ENCODE measurements at regions not wholly inside any gene's neighbourhood (a gene's known extent, or its start where the extent isn't known, plus 50 kb on each side); places are given as distances from the start of the nearest gene placed in this dataset.
"Not testable (repeated sequence)": the region's sequence is repeated elsewhere in the genome, so short reads cannot be mapped to it uniquely, and the experiment has no call there.

DNA sequence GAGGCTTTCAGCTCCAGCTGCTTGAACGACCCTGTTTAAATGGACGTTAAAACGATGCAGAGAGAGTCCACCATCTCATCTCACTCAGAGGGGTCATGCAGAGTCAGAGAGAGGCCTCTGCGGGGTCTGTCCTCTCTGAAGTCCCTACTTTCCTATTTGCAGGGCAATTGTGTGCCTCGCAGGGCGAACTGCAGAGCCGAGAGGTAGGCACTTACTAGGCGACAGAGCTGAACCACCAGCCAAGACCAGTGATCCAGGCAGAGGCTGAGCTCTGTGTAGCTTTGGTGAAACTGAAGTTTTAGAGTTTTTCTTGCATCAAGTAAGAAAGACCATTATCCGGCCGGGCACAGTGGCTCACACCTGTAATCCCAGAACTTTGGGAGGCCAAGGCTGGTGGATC, 64.1 kb upstream of the CUX1 start:
- no peaks in the 10 kb centered on the region for H3K9me3 ChIP-seq
- H3K27ac ChIP-seq, result no peak overlapping the region
- TF ChIP-seq POLR2A (IDR thresholded peaks at IDR 0.05), result no peak
- TF ChIP-seq, protein P1, sequence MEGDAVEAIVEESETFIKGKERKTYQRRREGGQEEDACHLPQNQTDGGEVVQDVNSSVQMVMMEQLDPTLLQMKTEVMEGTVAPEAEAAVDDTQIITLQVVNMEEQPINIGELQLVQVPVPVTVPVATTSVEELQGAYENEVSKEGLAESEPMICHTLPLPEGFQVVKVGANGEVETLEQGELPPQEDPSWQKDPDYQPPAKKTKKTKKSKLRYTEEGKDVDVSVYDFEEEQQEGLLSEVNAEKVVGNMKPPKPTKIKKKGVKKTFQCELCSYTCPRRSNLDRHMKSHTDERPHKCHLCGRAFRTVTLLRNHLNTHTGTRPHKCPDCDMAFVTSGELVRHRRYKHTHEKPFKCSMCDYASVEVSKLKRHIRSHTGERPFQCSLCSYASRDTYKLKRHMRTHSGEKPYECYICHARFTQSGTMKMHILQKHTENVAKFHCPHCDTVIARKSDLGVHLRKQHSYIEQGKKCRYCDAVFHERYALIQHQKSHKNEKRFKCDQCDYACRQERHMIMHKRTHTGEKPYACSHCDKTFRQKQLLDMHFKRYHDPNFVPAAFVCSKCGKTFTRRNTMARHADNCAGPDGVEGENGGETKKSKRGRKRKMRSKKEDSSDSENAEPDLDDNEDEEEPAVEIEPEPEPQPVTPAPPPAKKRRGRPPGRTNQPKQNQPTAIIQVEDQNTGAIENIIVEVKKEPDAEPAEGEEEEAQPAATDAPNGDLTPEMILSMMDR (IDR thresholded peaks at IDR 0.05), result no peak
- no peak for ATAC-seq
- 50 to 78% methylated on average over 6 to 10 of the region's 10 CpGs for WGBS, 2 donors
- H3K4me3 ChIP-seq, result no peak overlapping the region
- H3K4me1 ChIP-seq, result no peaks in the 10 kb centered on the region
- H3K27me3 ChIP-seq, result no peaks in the 10 kb centered on the region
- intact Hi-C loops (cut with DNase I), result no loop called here
- H3K36me3 ChIP-seq (replicated peaks in 1 of 2; ENCODE audit: insufficient read depth in 1 of 2, low read depth in 2 of 2), result no peaks in the 10 kb centered on the region
- DNase-seq, result no peak

DNA sequence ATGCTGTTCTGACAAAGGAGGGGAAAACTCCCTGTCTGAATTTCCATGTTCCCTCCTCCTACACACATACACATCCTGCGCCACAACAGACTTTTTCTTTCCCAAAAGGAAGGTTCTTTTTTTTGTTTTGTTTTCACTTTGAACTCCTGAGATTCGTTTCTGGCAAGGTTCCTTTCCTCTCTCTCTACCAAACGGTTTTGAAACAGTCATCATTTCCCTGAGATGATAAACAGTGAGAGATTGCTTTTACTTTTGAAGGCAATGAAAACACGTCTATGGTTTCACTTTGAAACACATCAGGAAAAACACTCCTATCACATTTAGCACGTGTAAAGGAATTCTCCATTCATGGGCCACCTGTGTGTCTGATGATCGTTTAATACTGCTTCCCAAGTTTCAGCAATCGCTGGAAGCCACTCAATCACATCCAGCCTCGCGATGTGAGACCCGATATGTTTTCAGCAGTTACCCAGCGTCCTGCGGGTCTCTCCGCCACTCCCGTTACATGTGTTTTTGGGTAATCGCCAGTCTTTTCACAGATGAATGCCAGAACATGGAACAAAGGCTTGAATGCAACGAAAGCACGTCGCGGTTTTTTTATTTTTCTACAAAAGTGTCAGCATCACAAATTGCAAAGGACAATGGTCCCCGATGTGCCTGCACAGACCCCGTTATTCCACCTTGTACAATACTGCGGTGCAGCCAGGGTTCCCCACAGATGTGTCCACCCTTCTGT, 62.8 kb upstream of the CUX1 start:
- no peak for ATAC-seq
- WGBS, 2 donors, result 17 to 22% methylated on average over 22 of the region's 22 CpGs
- no peaks in the 10 kb centered on the region for H3K4me1 ChIP-seq
- H3K36me3 ChIP-seq (replicated peaks in 1 of 2; ENCODE audit: insufficient read depth in 1 of 2, low read depth in 2 of 2), result no peaks in the 10 kb centered on the region
- no peak overlapping the region for H3K27ac ChIP-seq
- intact Hi-C loops (cut with DNase I), result no loop called here
- peak in 2 of 4 donors; percentile 14 to 22 for DNase-seq
- peak overlapping the region in 1 of 2 donors; percentile 18 for H3K4me3 ChIP-seq
- no peak for TF ChIP-seq POLR2A (IDR thresholded peaks at IDR 0.05)
- TF ChIP-seq, protein P1 (IDR thresholded peaks at IDR 0.05), result no peak
- no peaks in the 10 kb centered on the region for H3K27me3 ChIP-seq
- no peaks in the 10 kb centered on the region for H3K9me3 ChIP-seq

DNA sequence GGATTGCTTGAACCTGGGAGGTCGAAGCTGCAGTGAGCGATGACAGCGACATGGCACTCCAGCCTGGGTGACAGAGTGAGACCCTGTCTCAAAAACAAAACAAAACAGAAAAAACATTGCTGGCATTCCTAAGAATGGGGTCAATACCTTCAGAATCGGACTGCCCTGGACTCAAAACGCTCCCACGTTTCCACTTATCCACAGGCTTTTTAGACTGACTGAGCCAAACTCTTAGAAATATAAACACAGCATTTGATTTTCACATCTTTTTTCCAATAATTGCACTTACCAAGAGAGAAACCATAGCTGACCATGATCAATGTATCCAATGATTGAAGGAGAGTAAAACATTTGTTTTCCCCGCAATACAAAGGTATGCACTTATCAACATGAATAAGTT, 59.5 kb upstream of the CUX1 start:
- 83 to 87% methylated on average over 7 of the region's 7 CpGs for WGBS, 2 donors
- no peak overlapping the region for H3K4me3 ChIP-seq
- ATAC-seq (no peak), DNase-seq (no peak)
- no peak overlapping the region for H3K27ac ChIP-seq
- no peak for TF ChIP-seq POLR2A (IDR thresholded peaks at IDR 0.05)
- TF ChIP-seq, protein P1 (IDR thresholded peaks at IDR 0.05), result no peak
- no peaks in the 10 kb centered on the region for H3K27me3 ChIP-seq
- intact Hi-C loops (cut with DNase I), result no loop called here
- no peaks in the 10 kb centered on the region for H3K4me1 ChIP-seq
- no peaks in the 10 kb centered on the region for H3K36me3 ChIP-seq (replicated peaks in 1 of 2; ENCODE audit: insufficient read depth in 1 of 2, low read depth in 2 of 2)
- H3K9me3 ChIP-seq, result no peaks in the 10 kb centered on the region

DNA sequence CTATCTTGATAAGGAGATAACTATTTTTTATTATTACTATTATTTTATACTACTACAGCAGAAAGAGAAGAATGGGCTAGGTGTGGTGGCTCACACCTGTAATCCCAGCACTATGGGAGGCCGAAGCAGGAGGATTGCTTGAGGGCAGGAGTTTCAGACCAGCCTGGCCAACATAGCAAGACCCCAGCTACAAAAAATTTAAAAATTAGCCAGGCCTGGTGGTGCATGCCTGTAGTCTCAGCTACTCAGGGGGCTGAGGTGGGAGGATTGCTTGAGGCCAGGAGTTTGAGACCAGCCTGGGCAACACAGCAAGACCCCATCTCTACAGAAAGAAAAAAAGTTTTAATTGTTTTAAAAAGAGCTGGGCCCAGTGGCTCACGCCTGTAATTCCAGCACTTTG, 58.9 kb upstream of the CUX1 start:
- H3K4me1 ChIP-seq; DNase-seq; H3K9me3 ChIP-seq; H3K27me3 ChIP-seq; H3K4me3 ChIP-seq; H3K27ac ChIP-seq; ATAC-seq; intact Hi-C loops (cut with DNase I); H3K36me3 ChIP-seq (replicated peaks in 1 of 2; ENCODE audit: insufficient read depth in 1 of 2, low read depth in 2 of 2): not testable (repeated sequence)
- 77 to 91% methylated on average over 2 of the region's 2 CpGs for WGBS, 2 donors

DNA sequence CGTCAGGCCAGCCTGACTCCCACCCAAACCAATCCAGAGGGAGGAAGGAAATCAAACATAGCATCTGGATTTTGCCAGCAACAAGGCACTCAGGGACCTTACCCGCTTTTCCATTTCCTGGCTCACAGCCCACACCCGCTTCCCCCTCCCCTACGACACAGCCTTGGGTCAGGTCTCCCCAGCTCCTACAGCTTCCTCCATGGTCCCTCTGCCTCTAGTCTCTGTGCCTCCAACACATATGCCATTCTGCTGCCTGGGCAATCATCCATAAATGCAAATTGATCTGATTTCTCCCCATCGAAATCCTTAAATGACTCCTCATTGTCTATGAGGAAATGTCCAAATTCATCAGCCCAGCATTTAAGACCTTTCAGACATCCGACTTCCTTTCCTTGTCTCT, 53.2 kb upstream of the CUX1 start:
- 57 to 58% methylated on average over 6 of the region's 6 CpGs for WGBS, 2 donors
- intact Hi-C loops (cut with DNase I), result no loop called here
- H3K36me3 ChIP-seq (replicated peaks in 1 of 2; ENCODE audit: insufficient read depth in 1 of 2, low read depth in 2 of 2), result no peaks in the 10 kb centered on the region

More for the DNA sequence above, 53.2 kb upstream of the CUX1 start:
- Histone ChIP-seq H3K9me3 (no peaks in the 10 kb centered on the region), H3K4me1 (no peaks in the 10 kb centered on the region), H3K27me3 (no peaks in the 10 kb centered on the region), H3K27ac (no peak overlapping the region), H3K4me3 (no peak overlapping the region)
- ATAC-seq (no peak), DNase-seq (no peak)
- TF ChIP-seq, protein P1 (IDR thresholded peaks at IDR 0.05), result no peak
- no peak for TF ChIP-seq POLR2A (IDR thresholded peaks at IDR 0.05)

Measured in body of pancreas (tissue), 4 donors.